LoVo (cell line): ENCODE measurements at regions not wholly inside any gene's neighbourhood (a gene's known extent, or its start where the extent isn't known, plus 50 kb on each side); places are given as distances from the start of the nearest gene placed in this dataset.

Experiments used
- DNase-seq: peaks from one replicate; pipeline ENCODE4 v3.0.0-alpha.2; 2016; ENCODE audit warnings: low spot score

DNA sequence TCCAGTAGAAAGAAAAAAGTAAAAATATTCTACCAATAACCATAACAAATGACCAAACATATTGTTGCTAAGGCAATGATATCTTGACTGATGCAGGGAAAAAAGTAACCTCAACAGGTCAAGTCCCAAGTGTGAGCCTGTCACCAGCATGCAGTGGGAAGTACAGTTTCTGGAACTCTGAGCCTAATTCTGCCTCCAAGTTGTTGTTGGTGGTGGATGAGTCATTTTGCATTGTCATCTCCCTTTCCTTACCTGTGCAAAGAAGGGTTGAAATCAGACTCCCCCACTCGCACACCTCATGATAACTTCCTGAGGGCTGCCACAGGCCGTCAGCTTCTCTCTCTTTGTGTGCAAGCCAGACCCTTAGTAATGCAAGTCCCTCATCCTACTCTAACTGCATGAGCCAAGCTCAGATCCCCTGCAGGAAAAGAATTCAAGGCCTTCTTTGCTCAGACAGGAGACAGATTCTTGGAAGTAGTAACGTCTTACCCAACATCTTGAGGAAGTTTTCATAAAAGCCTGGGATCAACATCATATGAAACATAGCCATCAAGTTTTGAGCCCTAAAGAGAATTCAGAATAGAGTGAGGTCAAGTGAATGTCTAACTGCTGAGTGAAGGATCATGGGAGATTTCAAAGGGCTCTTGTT is 207.6 kb upstream of the FOXA2 start:
- DNase-seq, result no peak

DNA sequence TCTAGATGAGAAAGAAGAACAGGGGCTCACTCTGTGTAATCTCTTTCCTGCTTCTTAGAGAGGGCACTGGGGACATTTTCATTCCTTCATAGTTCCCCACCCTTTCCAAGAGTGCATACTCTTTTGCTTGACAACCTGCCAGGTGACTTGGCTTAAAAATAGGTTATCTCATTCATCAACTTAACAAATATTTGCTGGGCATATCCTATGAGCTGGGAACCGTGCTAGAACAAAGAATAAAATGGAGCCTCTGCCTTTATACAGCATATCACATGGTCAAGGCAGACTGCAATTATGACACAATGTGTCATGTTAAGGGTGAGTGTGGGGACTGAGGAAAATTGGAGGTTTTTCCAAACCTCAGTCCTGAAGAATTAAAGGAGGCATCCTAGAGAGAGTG is 209.8 kb upstream of the FOXA2 start:
- no peak for DNase-seq

DNA sequence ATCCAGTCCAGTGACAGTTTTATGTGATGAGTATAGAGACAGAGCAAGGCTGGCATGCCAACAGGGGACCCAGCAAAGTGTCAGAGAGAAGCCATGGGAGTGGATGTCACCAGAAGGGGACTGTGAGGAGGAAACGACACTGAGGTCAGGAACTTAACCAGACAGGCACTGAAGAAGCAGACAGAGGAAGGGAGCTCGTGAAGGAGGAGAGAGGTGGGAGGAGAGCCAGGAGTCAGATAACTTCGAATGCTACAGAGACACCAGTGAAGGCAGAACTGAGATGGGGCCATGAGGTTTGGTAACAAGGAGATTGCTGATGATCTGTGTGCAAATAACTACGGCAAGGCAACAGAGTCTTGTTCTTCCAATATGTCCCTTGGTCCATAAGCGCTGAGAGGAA is 211.1 kb upstream of the FOXA2 start:
- DNase-seq, result no peak

DNA sequence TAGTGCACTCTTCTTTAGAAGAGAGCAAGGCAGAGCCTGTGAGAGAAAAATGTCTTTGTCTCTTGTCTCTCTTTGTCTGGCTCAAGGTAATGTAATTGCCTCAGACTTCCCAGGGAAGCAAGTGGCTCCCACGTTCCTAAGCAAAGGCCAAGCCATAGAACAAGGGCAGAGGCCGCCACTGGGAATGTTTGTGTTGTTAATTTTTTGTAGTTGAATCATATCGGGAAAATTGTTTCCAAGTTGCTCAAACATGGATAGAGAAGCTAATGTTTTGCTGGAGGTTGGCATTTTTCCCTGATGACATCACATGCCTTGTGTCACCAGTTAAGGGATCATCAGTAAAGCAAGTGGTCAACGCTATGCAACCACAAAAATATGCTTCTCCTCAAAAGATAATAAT is 211.5 kb upstream of the FOXA2 start:
- peak; percentile 58 for DNase-seq

DNA sequence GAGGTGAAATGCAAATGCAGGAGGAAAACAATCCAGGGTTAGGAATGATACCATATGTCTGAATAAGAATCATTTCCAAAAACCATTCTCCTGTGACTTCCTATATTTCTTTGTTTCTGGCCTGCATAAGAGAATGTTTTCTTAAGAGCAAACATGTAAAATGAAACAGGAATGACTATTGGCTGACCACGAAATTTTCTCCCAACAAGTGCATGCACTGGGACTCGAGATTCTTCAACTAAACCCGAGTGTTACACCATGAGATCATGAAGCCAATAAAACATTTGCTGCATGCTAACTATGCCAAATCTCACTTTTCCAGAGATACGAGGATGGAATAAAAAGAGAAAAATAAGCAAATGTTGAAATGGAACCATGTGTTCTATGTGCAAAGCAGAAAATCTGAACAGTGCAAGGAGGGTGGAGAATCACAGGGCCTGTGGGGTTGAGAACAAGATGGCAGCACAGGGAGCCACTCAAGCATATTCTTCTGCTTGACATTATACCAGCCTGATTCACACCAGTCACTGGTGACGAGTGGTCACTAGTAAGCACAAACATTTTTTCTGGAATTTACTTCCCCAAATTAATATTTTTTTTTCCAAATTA is 212.2 kb upstream of the FOXA2 start:
- DNase-seq, result no peak

DNA sequence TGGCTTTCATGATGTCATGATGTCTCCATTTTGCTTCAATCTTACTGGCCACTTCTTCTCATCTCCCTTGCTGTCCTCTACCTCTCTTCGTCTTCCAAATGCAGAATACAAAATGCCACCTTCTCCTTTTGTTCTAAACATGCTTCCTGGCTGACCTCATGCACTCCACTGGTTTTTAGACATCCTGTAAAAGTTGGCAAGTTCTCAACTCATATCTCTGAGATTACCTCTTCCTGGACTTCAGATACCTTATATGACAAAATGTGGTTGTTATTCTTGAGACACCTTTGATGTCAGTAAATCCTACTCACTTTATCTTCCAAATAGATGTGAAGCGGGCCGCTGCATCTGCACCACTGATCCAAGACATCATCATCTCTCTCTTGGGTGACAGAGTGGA is 212.7 kb upstream of the FOXA2 start:
- no peak for DNase-seq

DNA sequence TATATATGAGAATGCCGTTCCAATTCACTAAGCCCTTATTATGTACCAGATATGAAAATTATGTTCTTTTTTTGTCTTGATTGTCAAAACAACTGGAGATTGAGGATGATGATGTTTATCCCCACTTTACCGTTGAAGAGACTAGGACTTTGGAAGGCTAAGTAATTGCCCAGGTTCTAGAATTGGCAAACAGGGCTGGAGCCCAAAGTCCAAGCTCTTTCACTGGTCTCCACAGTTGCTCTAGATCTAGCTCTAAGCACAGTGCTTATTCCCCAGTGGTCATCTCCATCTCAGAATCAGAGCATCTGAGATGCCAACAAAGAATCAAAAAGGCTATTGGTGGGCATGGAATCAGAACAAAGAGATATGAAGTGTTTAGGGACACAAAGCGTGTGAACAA is 215.3 kb upstream of the FOXA2 start:
- DNase-seq, result no peak

GRCh38 chr20:22800129-22800528 is 215.8 kb upstream of the FOXA2 start:
- no peak for DNase-seq

GRCh38 chr20:22801528-22801927 is 217.2 kb upstream of the FOXA2 start:
- no peak for DNase-seq

GRCh38 chr20:22802296-22802695 is 217.9 kb upstream of the FOXA2 start:
- DNase-seq, result no peak

DNA sequence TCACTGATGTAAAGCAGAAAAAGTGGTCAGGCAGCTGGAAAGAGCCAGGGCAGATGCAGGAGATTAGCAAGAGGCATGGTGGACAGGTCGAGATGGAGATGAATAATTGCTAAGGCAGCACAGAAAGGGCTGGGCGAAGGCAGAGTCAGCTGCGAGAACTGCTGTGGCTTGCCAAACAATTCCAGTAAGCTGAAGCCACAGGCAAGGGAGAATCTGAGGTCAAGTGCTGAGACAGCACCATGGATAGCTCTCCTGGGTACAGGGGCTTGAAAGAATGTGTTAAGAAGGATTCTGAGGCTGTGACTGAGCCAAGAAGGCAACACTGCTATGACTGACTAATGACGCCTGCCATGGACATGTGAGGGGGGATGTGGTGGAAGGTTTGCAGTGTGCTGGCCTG is 220.8 kb upstream of the FOXA2 start:
- DNase-seq, result no peak

DNA sequence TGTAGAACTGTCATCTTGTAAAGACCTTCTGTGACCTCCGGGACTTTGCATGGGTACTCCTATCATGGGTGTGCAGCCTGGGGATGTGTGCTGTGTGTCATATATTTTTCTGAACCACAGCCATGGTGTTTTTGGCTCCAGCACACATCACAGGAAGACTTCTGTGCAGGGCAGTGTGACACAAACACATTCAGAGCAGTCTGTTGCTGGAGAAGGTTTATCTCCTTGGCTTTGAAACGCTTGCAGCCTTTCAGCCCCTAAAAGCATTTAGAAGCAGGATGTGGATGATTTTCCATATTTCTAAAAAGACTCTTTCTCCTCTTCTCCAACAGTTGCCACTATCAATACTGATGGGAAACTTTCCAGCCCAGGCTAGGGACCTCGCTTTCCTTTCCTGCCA is 221.6 kb upstream of the FOXA2 start:
- no peak for DNase-seq

DNA sequence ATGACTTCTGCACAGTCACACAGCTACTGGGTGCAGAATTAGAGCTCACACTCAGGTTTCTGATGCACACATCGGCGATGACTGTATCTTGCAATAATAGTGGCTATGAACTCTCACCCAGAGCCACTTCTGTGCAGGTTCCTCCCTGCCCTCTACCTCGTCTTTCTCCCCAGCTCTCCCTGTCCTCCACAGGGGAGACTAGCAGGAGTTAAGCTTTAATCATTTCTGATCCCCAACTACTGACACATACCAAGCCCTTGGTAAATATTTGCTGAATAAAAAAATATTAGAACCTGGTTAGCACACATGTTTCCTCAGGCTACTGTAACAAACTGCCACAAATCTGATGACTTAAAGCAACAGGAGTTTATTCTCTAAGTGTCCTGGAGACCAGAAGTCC is 222.7 kb upstream of the FOXA2 start:
- no peak for DNase-seq

DNA sequence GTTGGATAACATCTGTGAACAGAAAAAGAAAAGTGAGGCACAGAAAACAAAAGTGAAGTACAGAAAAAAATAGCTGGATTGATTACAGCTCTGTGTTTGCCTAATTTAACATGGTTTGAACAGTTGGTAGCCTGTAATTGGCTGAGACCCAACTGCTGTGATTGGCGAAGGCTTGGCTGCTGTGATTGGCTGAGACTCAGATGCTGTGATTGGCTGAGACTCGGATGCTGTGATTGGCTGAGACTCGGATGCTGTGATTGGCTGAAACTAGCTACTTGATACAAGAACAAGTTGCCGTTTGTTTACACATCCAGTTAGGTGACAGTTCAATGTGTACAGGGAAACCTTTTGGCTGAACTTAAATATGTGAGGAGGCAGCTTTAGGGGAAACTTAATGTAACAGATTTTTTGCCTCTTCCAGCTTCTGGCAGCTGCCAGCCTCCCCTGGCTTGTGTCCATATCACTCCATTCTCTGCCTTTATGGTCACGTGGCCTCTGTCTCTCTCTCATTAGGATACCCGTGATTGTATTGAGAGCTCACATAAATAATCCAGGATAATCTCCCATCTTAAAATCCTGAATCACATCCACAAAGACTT is 223.4 kb upstream of the FOXA2 start:
- no peak for DNase-seq

- DNase-seq, result no peak
These were observed 224.3 kb upstream of the FOXA2 start for GRCh38 chr20:22808628-22809027.

- no peak for DNase-seq
These were observed 225.1 kb upstream of the SSTR4 start for GRCh38 chr20:22810030-22810429.

DNA sequence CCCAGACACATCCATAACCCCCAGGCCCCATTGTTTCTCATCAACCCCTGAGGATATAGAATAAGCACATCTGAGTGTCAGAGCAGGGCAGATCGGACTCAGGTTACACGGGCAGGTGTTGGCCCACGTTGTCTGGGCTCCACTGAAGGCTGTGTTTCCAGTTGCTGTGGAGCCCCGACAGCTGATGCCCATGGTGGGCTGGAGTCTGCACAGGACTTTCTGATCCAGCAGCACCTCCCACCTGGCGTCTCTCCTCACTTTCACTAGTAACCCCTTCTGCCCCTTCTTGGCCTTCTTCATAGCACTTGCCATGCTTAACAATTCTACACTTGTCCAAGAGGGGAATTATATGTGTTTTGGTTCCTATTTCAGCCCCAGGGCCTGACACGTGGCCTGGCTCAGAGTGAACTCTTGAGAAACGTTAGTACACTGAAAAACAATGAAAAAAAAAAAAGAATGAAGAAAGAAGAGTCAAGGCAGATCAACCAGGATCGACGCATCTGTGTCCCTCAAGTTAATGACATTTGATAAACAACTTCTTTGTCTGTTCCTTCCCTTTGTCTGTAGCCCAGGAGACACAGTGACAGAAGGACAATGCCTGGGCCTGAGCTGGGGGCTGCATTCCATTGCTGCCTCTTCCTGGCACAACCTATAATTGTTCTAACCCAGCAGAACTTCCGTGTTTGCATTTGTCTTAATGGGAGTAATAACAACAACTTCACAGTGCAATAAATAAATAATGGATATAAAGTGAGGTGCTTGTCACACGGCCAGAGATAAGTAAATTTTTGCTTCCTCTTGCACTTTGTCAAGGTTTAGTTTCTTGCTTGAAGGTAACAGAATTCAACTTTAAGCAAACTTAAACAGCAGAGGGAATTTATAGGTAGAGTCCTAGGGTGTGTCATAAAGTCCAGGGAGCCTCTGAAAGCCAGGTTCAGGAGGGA is 224.2 kb upstream of the SSTR4 start:
- no peak for DNase-seq

- no peak for DNase-seq
These were observed 220.5 kb upstream of the SSTR4 start for GRCh38 chr20:22814471-22815205.

GRCh38 chr20:22815206-22815551 is 219.9 kb upstream of the SSTR4 start:
- DNase-seq, result no peak

- DNase-seq, result no peak
These were observed 219.4 kb upstream of the SSTR4 start for GRCh38 chr20:22815603-22816315.

- no peak for DNase-seq
These were observed 216.5 kb upstream of the SSTR4 start for GRCh38 chr20:22818636-22819035.

GRCh38 chr20:22819112-22819511 is 216.0 kb upstream of the SSTR4 start:
- no peak for DNase-seq
